ENCODE measurements at regions not wholly inside any gene's neighbourhood (a gene's known extent, or its start where the extent isn't known, plus 50 kb on each side); places are given as distances from the start of the nearest gene placed in this dataset.

- intact Hi-C loops (cut with micrococcal nuclease; ENCODE audit: unreplicated experiment): no loop called here
- Mint-ChIP-seq H3K36me3 (ENCODE audit: insufficient read depth, unreplicated experiment) (no peaks in the 10 kb centered on the region), H3K4me1 (ENCODE audit: low read depth, unreplicated experiment) (no peaks in the 10 kb centered on the region), H3K4me3 (ENCODE audit: low read depth, unreplicated experiment) (no peak overlapping the region), H3K27ac (ENCODE audit: unreplicated experiment) (no peak overlapping the region), H3K9me3 (ENCODE audit: low read depth, unreplicated experiment) (peaks cover 4% of the 10 kb centered on the region), H3K27me3 (ENCODE audit: unreplicated experiment) (no peaks in the 10 kb centered on the region)
- DNase-seq: no peak
- CTCF ChIA-PET: no interaction called here
- TF ChIP-seq, protein P1, sequence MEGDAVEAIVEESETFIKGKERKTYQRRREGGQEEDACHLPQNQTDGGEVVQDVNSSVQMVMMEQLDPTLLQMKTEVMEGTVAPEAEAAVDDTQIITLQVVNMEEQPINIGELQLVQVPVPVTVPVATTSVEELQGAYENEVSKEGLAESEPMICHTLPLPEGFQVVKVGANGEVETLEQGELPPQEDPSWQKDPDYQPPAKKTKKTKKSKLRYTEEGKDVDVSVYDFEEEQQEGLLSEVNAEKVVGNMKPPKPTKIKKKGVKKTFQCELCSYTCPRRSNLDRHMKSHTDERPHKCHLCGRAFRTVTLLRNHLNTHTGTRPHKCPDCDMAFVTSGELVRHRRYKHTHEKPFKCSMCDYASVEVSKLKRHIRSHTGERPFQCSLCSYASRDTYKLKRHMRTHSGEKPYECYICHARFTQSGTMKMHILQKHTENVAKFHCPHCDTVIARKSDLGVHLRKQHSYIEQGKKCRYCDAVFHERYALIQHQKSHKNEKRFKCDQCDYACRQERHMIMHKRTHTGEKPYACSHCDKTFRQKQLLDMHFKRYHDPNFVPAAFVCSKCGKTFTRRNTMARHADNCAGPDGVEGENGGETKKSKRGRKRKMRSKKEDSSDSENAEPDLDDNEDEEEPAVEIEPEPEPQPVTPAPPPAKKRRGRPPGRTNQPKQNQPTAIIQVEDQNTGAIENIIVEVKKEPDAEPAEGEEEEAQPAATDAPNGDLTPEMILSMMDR (IDR thresholded peaks at IDR 0.05; ENCODE audit: unreplicated experiment): no peak
- no TSS peak for BruUV-seq (replicated peaks)
These were observed 200.1 kb upstream of the FOXP2 start for GRCh38 chr7:114214466-114214865.

DNA sequence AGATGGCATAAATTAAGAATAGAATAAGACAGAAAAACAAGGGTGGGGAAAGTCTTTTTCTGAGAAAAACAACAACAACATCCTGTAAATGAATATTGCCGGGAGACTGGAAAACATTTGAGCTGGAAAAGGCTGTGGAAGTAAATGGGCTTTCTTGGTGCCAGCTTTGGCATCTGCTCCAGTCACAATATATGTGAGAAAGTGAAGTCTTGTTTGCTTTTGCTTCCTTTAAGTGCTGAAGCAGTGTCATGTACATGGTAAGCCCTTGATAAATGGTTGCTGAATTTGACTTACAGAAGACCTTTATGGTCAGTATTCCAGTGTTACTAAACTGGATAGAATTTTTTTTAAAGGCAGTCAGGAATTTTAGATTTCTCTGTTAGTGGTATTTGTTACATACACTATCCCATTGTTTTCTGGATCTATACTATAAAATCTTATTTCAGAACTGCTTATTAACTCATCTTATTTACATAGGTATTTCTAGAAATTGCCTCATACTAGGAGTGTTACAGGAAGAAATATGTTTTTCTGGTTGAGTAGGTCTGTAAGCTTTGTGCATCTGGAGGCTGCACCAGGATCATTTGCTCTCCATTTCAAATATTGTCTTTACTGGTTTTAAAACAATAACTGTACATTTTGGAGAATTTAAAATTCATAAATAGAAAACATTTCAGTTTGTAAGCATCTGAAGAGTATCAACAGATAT lies 201.7 kb upstream of the FOXP2 start:
- Mint-ChIP-seq H3K27ac (ENCODE audit: unreplicated experiment) (no peak overlapping the region), H3K9me3 (ENCODE audit: low read depth, unreplicated experiment) (peaks cover 8% of the 10 kb centered on the region), H3K27me3 (ENCODE audit: unreplicated experiment) (no peaks in the 10 kb centered on the region), H3K4me3 (ENCODE audit: low read depth, unreplicated experiment) (no peak overlapping the region), H3K4me1 (ENCODE audit: low read depth, unreplicated experiment) (no peaks in the 10 kb centered on the region), H3K36me3 (ENCODE audit: insufficient read depth, unreplicated experiment) (no peaks in the 10 kb centered on the region)
- TF ChIP-seq, protein P1 (IDR thresholded peaks at IDR 0.05; ENCODE audit: unreplicated experiment): no peak
- no TSS peak for BruUV-seq (replicated peaks)
- intact Hi-C loops (cut with micrococcal nuclease; ENCODE audit: unreplicated experiment): no loop called here
- DNase-seq: no peak
- CTCF ChIA-PET: interaction anchor here (1.0 kb wide), 1 partner anchor 13 kb away, joined by 3 read pairs; no protein-coding TSS in a partner anchor

GRCh38 chr7:114209968-114210367 lies 204.6 kb upstream of the FOXP2 start:
- TF ChIP-seq, protein P1 (IDR thresholded peaks at IDR 0.05; ENCODE audit: unreplicated experiment): no peak
- peaks cover 8% of the 10 kb centered on the region for H3K9me3 Mint-ChIP-seq (ENCODE audit: low read depth, unreplicated experiment)
- H3K4me3 Mint-ChIP-seq (ENCODE audit: low read depth, unreplicated experiment): no peak overlapping the region
- H3K4me1 Mint-ChIP-seq (ENCODE audit: low read depth, unreplicated experiment): no peaks in the 10 kb centered on the region
- BruUV-seq (replicated peaks): no TSS peak
- intact Hi-C loops (cut with micrococcal nuclease; ENCODE audit: unreplicated experiment): no loop called here
- H3K27me3 Mint-ChIP-seq (ENCODE audit: unreplicated experiment): no peaks in the 10 kb centered on the region
- CTCF ChIA-PET: interaction anchor here (0.5 kb wide), 1 partner anchor 398 kb away, joined by 7 read pairs; no protein-coding TSS in a partner anchor
- no peak for DNase-seq
- no peak overlapping the region for H3K27ac Mint-ChIP-seq (ENCODE audit: unreplicated experiment)
- no peaks in the 10 kb centered on the region for H3K36me3 Mint-ChIP-seq (ENCODE audit: insufficient read depth, unreplicated experiment)

GRCh38 chr7:114206688-114207087 lies 207.9 kb upstream of the FOXP2 start:
- no peaks in the 10 kb centered on the region for H3K27me3 Mint-ChIP-seq (ENCODE audit: unreplicated experiment)
- H3K36me3 Mint-ChIP-seq (ENCODE audit: insufficient read depth, unreplicated experiment): no peaks in the 10 kb centered on the region
- H3K4me1 Mint-ChIP-seq (ENCODE audit: low read depth, unreplicated experiment): no peaks in the 10 kb centered on the region
- H3K4me3 Mint-ChIP-seq (ENCODE audit: low read depth, unreplicated experiment): no peak overlapping the region
- no TSS peak for BruUV-seq (replicated peaks)
- no peak for DNase-seq
- H3K27ac Mint-ChIP-seq (ENCODE audit: unreplicated experiment): no peak overlapping the region
- CTCF ChIA-PET: no interaction called here
- H3K9me3 Mint-ChIP-seq (ENCODE audit: low read depth, unreplicated experiment): peaks cover 8% of the 10 kb centered on the region
- TF ChIP-seq, protein P1 (IDR thresholded peaks at IDR 0.05; ENCODE audit: unreplicated experiment): no peak
- intact Hi-C loops (cut with micrococcal nuclease; ENCODE audit: unreplicated experiment): no loop called here

Measured in Calu3 (cell line).